ENCODE measurements at regions not wholly inside any gene's neighbourhood (a gene's known extent, or its start where the extent isn't known, plus 50 kb on each side); places are given as distances from the start of the nearest gene placed in this dataset.

- H3K27ac Mint-ChIP-seq, result no peak overlapping the region
- no peaks in the 10 kb centered on the region; the same call in 1 of the 2 replicates for H3K4me1 ChIP-seq (ENCODE audit: insufficient read depth)
- H3K4me3 ChIP-seq, result no peak overlapping the region
- H3K9me2 ChIP-seq (ENCODE audit: insufficient read depth), result no peaks in the 10 kb centered on the region
- no peaks in the 10 kb centered on the region for H3K36me3 Mint-ChIP-seq (ENCODE audit: low read depth)
- H3K27ac ChIP-seq (ENCODE audit: low read depth), result no peak overlapping the region
- no peak overlapping the region for H3K4me2 ChIP-seq
- H3K27me3 Mint-ChIP-seq (ENCODE audit: insufficient read depth, low read depth, poor library complexity), result peaks cover 2% of the 10 kb centered on the region
- ATAC-seq (no peak), DNase-seq (ENCODE audit: low spot score) (no peak)
- H3K9me3 Mint-ChIP-seq, result no peaks in the 10 kb centered on the region; the same call in 2 of the 3 replicates
- H3K4me1 Mint-ChIP-seq, result 0 out of 3 replicates have a peak, but pooled peaks cover 2% of the 10 kb centered on the region
- no peaks in the 10 kb centered on the region; the same call in 1 of the 2 replicates for H3K36me3 ChIP-seq (ENCODE audit: insufficient read depth)
- no peaks in the 10 kb centered on the region for H3K27me3 ChIP-seq (ENCODE audit: insufficient read depth)
- TF ChIP-seq JUNB (IDR thresholded peaks at IDR 0.05; ENCODE audit: unreplicated experiment) (no peak), NANOG (IDR thresholded peaks at IDR 0.05; ENCODE audit: borderline replicate concordance) (no peak), STAT1 (IDR thresholded peaks at IDR 0.05; ENCODE audit: unreplicated experiment) (no peak), ZNF114 (CRISPR knock-in tag; IDR thresholded peaks at IDR 0.05) (no peak), CTCF (conservative IDR thresholded peaks at IDR 0.05; ENCODE audit: low read depth in 2 of 2) (no peak)
- TF ChIP-seq, protein P1, sequence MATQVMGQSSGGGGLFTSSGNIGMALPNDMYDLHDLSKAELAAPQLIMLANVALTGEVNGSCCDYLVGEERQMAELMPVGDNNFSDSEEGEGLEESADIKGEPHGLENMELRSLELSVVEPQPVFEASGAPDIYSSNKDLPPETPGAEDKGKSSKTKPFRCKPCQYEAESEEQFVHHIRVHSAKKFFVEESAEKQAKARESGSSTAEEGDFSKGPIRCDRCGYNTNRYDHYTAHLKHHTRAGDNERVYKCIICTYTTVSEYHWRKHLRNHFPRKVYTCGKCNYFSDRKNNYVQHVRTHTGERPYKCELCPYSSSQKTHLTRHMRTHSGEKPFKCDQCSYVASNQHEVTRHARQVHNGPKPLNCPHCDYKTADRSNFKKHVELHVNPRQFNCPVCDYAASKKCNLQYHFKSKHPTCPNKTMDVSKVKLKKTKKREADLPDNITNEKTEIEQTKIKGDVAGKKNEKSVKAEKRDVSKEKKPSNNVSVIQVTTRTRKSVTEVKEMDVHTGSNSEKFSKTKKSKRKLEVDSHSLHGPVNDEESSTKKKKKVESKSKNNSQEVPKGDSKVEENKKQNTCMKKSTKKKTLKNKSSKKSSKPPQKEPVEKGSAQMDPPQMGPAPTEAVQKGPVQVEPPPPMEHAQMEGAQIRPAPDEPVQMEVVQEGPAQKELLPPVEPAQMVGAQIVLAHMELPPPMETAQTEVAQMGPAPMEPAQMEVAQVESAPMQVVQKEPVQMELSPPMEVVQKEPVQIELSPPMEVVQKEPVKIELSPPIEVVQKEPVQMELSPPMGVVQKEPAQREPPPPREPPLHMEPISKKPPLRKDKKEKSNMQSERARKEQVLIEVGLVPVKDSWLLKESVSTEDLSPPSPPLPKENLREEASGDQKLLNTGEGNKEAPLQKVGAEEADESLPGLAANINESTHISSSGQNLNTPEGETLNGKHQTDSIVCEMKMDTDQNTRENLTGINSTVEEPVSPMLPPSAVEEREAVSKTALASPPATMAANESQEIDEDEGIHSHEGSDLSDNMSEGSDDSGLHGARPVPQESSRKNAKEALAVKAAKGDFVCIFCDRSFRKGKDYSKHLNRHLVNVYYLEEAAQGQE (IDR thresholded peaks at IDR 0.05; ENCODE audit: unreplicated experiment), result no peak
- H3K4me3 Mint-ChIP-seq, result no peak overlapping the region
- H3K79me2 ChIP-seq (replicated peaks; ENCODE audit: insufficient read depth), result no peaks in the 10 kb centered on the region
- H4K20me1 ChIP-seq (replicated peaks; ENCODE audit: insufficient read depth), result no peaks in the 10 kb centered on the region
- H2AFZ ChIP-seq, result no peak overlapping the region
- H3F3A ChIP-seq (replicated peaks; ENCODE audit: low read depth), result no peaks in the 10 kb centered on the region
These were observed 578.0 kb upstream of the ARID1B start for GRCh38 chr6:156199182-156199581.

DNA sequence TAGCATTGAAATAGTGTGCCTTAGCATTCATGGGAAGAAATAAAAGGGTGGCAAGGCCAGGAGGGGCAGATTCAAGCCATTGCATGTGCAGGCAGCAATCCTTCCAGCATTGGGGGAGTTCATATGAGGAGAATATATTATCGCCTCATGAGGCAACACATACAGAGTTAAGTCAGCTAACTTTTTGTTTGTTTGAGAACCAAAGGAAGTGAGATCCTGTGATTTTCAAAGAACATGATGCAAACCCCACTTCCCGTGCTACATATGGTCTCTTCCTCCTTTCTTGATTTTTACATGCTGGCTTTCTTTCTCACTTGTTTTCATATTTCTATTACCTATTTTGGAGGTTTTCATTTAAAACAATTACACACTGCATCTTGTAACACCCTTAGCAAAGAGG, 579.7 kb upstream of the ARID1B start:
- no peaks in the 10 kb centered on the region for H3K36me3 Mint-ChIP-seq (ENCODE audit: low read depth)
- Histone ChIP-seq H3K4me2 (no peak overlapping the region), H3K36me3 (ENCODE audit: insufficient read depth) (no peaks in the 10 kb centered on the region; the same call in 1 of the 2 replicates), H3K4me3 (no peak overlapping the region), H3K79me2 (replicated peaks; ENCODE audit: insufficient read depth) (no peaks in the 10 kb centered on the region), H3F3A (replicated peaks; ENCODE audit: low read depth) (no peaks in the 10 kb centered on the region), H3K9me2 (ENCODE audit: insufficient read depth) (no peaks in the 10 kb centered on the region), H3K27me3 (ENCODE audit: insufficient read depth) (no peaks in the 10 kb centered on the region), H2AFZ (peak overlapping the region; percentile 77; the same call in 1 of the 2 replicates), H4K20me1 (replicated peaks; ENCODE audit: insufficient read depth) (no peaks in the 10 kb centered on the region), H3K27ac (ENCODE audit: low read depth) (no peak overlapping the region), H3K4me1 (ENCODE audit: insufficient read depth) (no peaks in the 10 kb centered on the region; the same call in 1 of the 2 replicates)
- peaks cover 2% of the 10 kb centered on the region for H3K27me3 Mint-ChIP-seq (ENCODE audit: insufficient read depth, low read depth, poor library complexity)
- H3K4me1 Mint-ChIP-seq, result 0 out of 3 replicates have a peak, but pooled peaks cover 2% of the 10 kb centered on the region
- no peak for DNase-seq (ENCODE audit: low spot score)
- no peaks in the 10 kb centered on the region; the same call in 2 of the 3 replicates for H3K9me3 Mint-ChIP-seq
- no peak overlapping the region for H3K27ac Mint-ChIP-seq
- TF ChIP-seq CREB1 (CRISPR knock-in tag; IDR thresholded peaks at IDR 0.05; ENCODE audit: low read depth) (no peak), ZNF114 (CRISPR knock-in tag; IDR thresholded peaks at IDR 0.05) (no peak), ETS1 (IDR thresholded peaks at IDR 0.05) (no peak), EZH2phosphoT487 (IDR thresholded peaks at IDR 0.05; ENCODE audit: unreplicated experiment) (no peak), POLR2AphosphoS5 (IDR thresholded peaks at IDR 0.05; ENCODE audit: low read depth) (no peak), CTCF (conservative IDR thresholded peaks at IDR 0.05; ENCODE audit: low read depth in 2 of 2) (no peak), JUNB (IDR thresholded peaks at IDR 0.05; ENCODE audit: unreplicated experiment) (no peak), ZNF331 (CRISPR knock-in tag; IDR thresholded peaks at IDR 0.05; ENCODE audit: low read depth) (no peak), STAT1 (IDR thresholded peaks at IDR 0.05; ENCODE audit: unreplicated experiment) (no peak)
- ATAC-seq, result no peak
- H3K4me3 Mint-ChIP-seq, result no peak overlapping the region

Data from GM23338 (cell line).